Smooth muscle cell (in vitro differentiated cells): ENCODE measurements at regions not wholly inside any gene's neighbourhood (a gene's known extent, or its start where the extent isn't known, plus 50 kb on each side); places are given as distances from the start of the nearest gene placed in this dataset.

Experiments
- DNase-seq: peaks from one replicate; lab custom pipeline; 2025; ENCODE audit not compliant: unreplicated experiment; lab: John Stamatoyannopoulos, UW
- H2AFZ ChIP-seq: fragments of 200-600 bp; sonication (generic); 2 replicates; pipeline ENCODE4 v1.6.0; 2016; ENCODE audit warnings: antibody characterized with exemption, low read depth, mild to moderate bottlenecking
- H3F3A ChIP-seq: fragments of 200-600 bp; sonication (generic); 2 replicates; pipeline ENCODE4 v1.6.0; 2017; ENCODE audit warnings: antibody characterized with exemption, low read depth
- H3K27ac ChIP-seq: fragments of 200-600 bp; sonication (generic); 2 replicates; pipeline ENCODE4 v1.5.1; 2016; ENCODE audit warnings: low read depth, mild to moderate bottlenecking
- H3K27me3 ChIP-seq: fragments of 200-600 bp; sonication (generic); 2 replicates; pipeline ENCODE4 v1.6.1; 2016; ENCODE audit warnings: low read depth, mild to moderate bottlenecking
- H3K36me3 ChIP-seq: fragments of 200-600 bp; sonication (generic); 2 replicates; pipeline ENCODE4 v1.5.1; 2016; ENCODE audit warnings: low read depth
- H3K4me1 ChIP-seq: fragments of 200-600 bp; sonication (generic); 2 replicates; pipeline ENCODE4 v1.5.1; 2016; ENCODE audit warnings: low read depth
- H3K4me2 ChIP-seq: fragments of 200-600 bp; sonication (generic); 2 replicates; pipeline ENCODE4 v1.6.0; 2016; ENCODE audit warnings: mild to moderate bottlenecking
- H3K4me3 ChIP-seq: fragments of 200-600 bp; sonication (generic); 2 replicates; pipeline ENCODE4 v1.5.1; 2016; ENCODE audit warnings: mild to moderate bottlenecking
- H3K79me2 ChIP-seq: fragments of 200-600 bp; sonication (generic); 2 replicates; pipeline ENCODE4 v1.6.0; 2016; ENCODE audit warnings: low read depth, mild to moderate bottlenecking
- H3K9ac ChIP-seq: fragments of 200-600 bp; sonication (generic); 2 replicates; pipeline ENCODE4 v1.6.0; 2016; ENCODE audit warnings: low read depth
- H3K9me3 ChIP-seq: fragments of 200-600 bp; sonication (generic); replicated peaks from 2 replicates; pipeline ENCODE4 v1.5.1; 2016; ENCODE audit warnings: low read depth
- H4K20me1 ChIP-seq: fragments of 200-600 bp; sonication (generic); 2 replicates; pipeline ENCODE4 v1.6.0; 2016; ENCODE audit warnings: low read depth
- CTCF ChIP-seq: fragments of 200-600 bp; sonication (generic); IDR thresholded peaks from 2 replicates; pipeline ENCODE4 v1.5.1; 2017; ENCODE audit warnings: borderline replicate concordance, mild to moderate bottlenecking, antibody characterized with exemption; ENCODE audit not compliant: insufficient read depth, poor library complexity, severe bottlenecking
- WGBS: methylation state at CpG from one replicate; pipeline ENCODE4 v1.1.7; 2016; ENCODE audit warnings: low lambda C conversion rate; 5-methylcytosine and 5-hydroxymethylcytosine counted together

DNA sequence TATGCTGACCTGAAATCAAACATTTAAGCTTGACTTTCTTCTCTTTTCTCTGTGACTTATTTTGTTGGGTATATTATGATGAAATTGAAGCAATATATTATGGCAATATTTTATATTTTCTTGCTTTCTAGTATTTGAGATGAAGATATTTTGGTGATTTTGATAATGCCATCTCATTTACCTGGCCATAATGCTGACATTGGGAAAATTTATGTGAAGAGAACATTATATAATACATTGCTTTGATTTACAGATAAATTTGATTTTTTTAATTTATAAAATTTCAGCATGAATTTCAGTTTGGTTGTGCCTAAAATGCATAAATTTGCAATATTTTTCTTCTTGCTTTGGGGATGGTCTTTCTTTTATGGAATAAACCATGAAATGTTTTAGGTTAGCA lies 1413.7 kb upstream of the TMEFF2 start:
- no peaks in the 10 kb centered on the region for H3K27me3 ChIP-seq
- DNase-seq, result no peak
- H3K27ac ChIP-seq, result no peak overlapping the region
- no peaks in the 10 kb centered on the region for H4K20me1 ChIP-seq
- H3K4me3 ChIP-seq, result no peak overlapping the region
- H3K9me3 ChIP-seq, result no peaks in the 10 kb centered on the region
- no peaks in the 10 kb centered on the region for H3K36me3 ChIP-seq
- no peak for TF ChIP-seq CTCF
- no peaks in the 10 kb centered on the region for H3K4me1 ChIP-seq
- H2AFZ ChIP-seq, result no peak overlapping the region
- H3K9ac ChIP-seq, result no peak overlapping the region
- no peaks in the 10 kb centered on the region for H3F3A ChIP-seq
- H3K79me2 ChIP-seq, result no peaks in the 10 kb centered on the region
- no peak overlapping the region for H3K4me2 ChIP-seq

DNA sequence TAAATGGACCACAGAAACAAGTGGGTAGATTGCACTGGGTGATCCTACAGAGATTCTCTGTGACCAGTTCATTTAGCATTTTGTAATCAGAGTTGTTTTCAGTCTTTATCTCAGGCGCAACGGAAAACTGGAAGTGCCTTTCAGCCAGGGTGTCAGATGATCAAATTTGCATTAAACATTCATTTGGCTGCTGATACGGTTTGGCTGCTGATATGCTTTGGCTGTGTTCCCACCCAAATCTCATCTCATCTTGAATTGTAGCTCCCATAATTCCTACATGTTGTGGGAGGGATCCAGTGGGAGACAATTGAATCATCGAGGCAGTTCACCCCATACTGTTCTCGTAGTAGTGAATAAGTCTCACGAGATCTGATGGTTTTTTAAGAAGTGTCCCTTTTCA lies 1396.1 kb upstream of the TMEFF2 start:
- TF ChIP-seq CTCF, result no peak
- no peaks in the 10 kb centered on the region for H4K20me1 ChIP-seq
- no peak for DNase-seq
- no peaks in the 10 kb centered on the region for H3F3A ChIP-seq
- 96% methylated on average over 6 of the region's 6 CpGs for WGBS
- H3K27ac ChIP-seq, result no peak overlapping the region
- no peaks in the 10 kb centered on the region for H3K79me2 ChIP-seq
- H3K4me3 ChIP-seq, result no peak overlapping the region
- no peaks in the 10 kb centered on the region for H3K4me1 ChIP-seq
- H3K9me3 ChIP-seq, result no peaks in the 10 kb centered on the region
- no peaks in the 10 kb centered on the region for H3K27me3 ChIP-seq
- no peak overlapping the region for H3K9ac ChIP-seq
- no peak overlapping the region for H2AFZ ChIP-seq
- H3K4me2 ChIP-seq, result no peak overlapping the region
- H3K36me3 ChIP-seq, result no peaks in the 10 kb centered on the region

- peak; percentile 37 for TF ChIP-seq CTCF
- Histone ChIP-seq H3K9me3 (no peaks in the 10 kb centered on the region), H3K36me3 (no peaks in the 10 kb centered on the region), H3F3A (no peaks in the 10 kb centered on the region), H3K27ac (no peak overlapping the region), H3K79me2 (no peaks in the 10 kb centered on the region), H3K4me3 (no peak overlapping the region), H4K20me1 (no peaks in the 10 kb centered on the region), H3K27me3 (no peaks in the 10 kb centered on the region), H3K9ac (no peak overlapping the region), H3K4me1 (no peaks in the 10 kb centered on the region), H3K4me2 (no peak overlapping the region), H2AFZ (no peak overlapping the region)
- 95% methylated on average over 1 of the region's 1 CpG for WGBS
- DNase-seq, result no peak
Measured at GRCh38 chr2:193584522-193584938, 1389.8 kb upstream of the TMEFF2 start.

- Histone ChIP-seq H3K9ac (no peak overlapping the region), H2AFZ (no peak overlapping the region), H3K4me3 (no peak overlapping the region), H3K79me2 (no peaks in the 10 kb centered on the region), H3K27me3 (no peaks in the 10 kb centered on the region), H3K27ac (no peak overlapping the region), H4K20me1 (no peaks in the 10 kb centered on the region), H3K9me3 (no peaks in the 10 kb centered on the region), H3K4me2 (no peak overlapping the region), H3F3A (no peaks in the 10 kb centered on the region), H3K36me3 (no peaks in the 10 kb centered on the region), H3K4me1 (no peaks in the 10 kb centered on the region)
- TF ChIP-seq CTCF, result no peak
- WGBS, result 66% methylated on average over 9 of the region's 9 CpGs
- DNase-seq, result no peak
Measured at GRCh38 chr2:193583638-193584400, 1389.1 kb upstream of the TMEFF2 start.
